Stimulated activated naive CD8-positive, alpha-beta T cell treated with anti-CD3 and anti-CD28 coated beads, Interleukin-15, Interleukin-2, amounts not matched to agents 100 U/mL and 50 U/mL, for 24 hours (primary cell): ENCODE measurements at regions not wholly inside any gene's neighbourhood (a gene's known extent, or its start where the extent isn't known, plus 50 kb on each side); places are given as distances from the start of the nearest gene placed in this dataset.

Source experiments
- ATAC-seq: fragments of 150-1000 bp; cut with Tn5 transposase; one replicate; pipeline ENCODE4 v1.10.0; 2021
- DNase-seq: peaks from one replicate; pipeline ENCODE4 v3.0.0; 2021

GRCh38 chr2:147709655-147710054 is 135.2 kb upstream of the ACVR2A start:
- DNase-seq (no peak), ATAC-seq (no peak)

- ATAC-seq = no peak
Measured at GRCh38 chr2:147703171-147703570, 141.7 kb upstream of the ACVR2A start.

GRCh38 chr2:147698166-147698565 is 146.7 kb upstream of the ACVR2A start:
- DNase-seq (no peak), ATAC-seq (no peak)

More at GRCh38 chr2:147703171-147703570, 141.7 kb upstream of the ACVR2A start:
- no peak for DNase-seq

GRCh38 chr2:147696426-147696825 is 148.4 kb upstream of the ACVR2A start:
- DNase-seq = no peak
- no peak for ATAC-seq

- DNase-seq (no peak), ATAC-seq (no peak)
Measured at GRCh38 chr2:147689220-147689909, 155.5 kb upstream of the ACVR2A start.

GRCh38 chr2:147688242-147688641 is 156.6 kb upstream of the ACVR2A start:
- DNase-seq = no peak
- no peak for ATAC-seq

- no peak for DNase-seq
- ATAC-seq = no peak
Measured at GRCh38 chr2:147686365-147686764, 158.5 kb upstream of the ACVR2A start.

- no peak for DNase-seq
- no peak for ATAC-seq
Measured at GRCh38 chr2:147684903-147685302, 159.9 kb upstream of the ACVR2A start.

GRCh38 chr2:147683380-147683779 is 161.4 kb upstream of the ACVR2A start:
- ATAC-seq (no peak), DNase-seq (no peak)

- no peak for ATAC-seq
- no peak for DNase-seq
Measured at GRCh38 chr2:147681093-147681492, 163.7 kb upstream of the ACVR2A start.

GRCh38 chr2:147679955-147680531 is 164.8 kb upstream of the ACVR2A start:
- ATAC-seq (no peak), DNase-seq (no peak)

GRCh38 chr2:147679191-147679954 is 165.5 kb upstream of the ACVR2A start:
- ATAC-seq (no peak), DNase-seq (no peak)

GRCh38 chr2:147665105-147665504 is 179.7 kb upstream of the ACVR2A start:
- ATAC-seq (no peak), DNase-seq (no peak)

GRCh38 chr2:147663962-147664361 is 180.9 kb upstream of the ACVR2A start:
- no peak for DNase-seq
- no peak for ATAC-seq

GRCh38 chr2:147663153-147663961 is 181.5 kb upstream of the ACVR2A start:
- peak; percentile 80 for ATAC-seq
- no peak for DNase-seq

GRCh38 chr2:147662221-147662620 is 182.6 kb upstream of the ACVR2A start:
- ATAC-seq = no peak
- no peak for DNase-seq

- no peak for ATAC-seq
- DNase-seq = no peak
Measured at GRCh38 chr2:147660680-147661079, 184.1 kb upstream of the ACVR2A start.

GRCh38 chr2:147659051-147659450 is 185.8 kb upstream of the ACVR2A start:
- DNase-seq = no peak
- ATAC-seq = no peak

GRCh38 chr2:147657086-147658000 is 187.5 kb upstream of the ACVR2A start:
- no peak for DNase-seq
- no peak for ATAC-seq

GRCh38 chr2:147649998-147650397 is 194.8 kb upstream of the ACVR2A start:
- no peak for ATAC-seq

GRCh38 chr2:147649286-147649685 is 195.5 kb upstream of the ACVR2A start:
- ATAC-seq = no peak
- DNase-seq = no peak

More at GRCh38 chr2:147649998-147650397, 194.8 kb upstream of the ACVR2A start:
- no peak for DNase-seq
